ENCODE measurements at regions not wholly inside any gene's neighbourhood (a gene's known extent, or its start where the extent isn't known, plus 50 kb on each side); places are given as distances from the start of the nearest gene placed in this dataset.
A peak's percentile ranks its signal among the peaks of the same experiment; 100 is the strongest.

DNA sequence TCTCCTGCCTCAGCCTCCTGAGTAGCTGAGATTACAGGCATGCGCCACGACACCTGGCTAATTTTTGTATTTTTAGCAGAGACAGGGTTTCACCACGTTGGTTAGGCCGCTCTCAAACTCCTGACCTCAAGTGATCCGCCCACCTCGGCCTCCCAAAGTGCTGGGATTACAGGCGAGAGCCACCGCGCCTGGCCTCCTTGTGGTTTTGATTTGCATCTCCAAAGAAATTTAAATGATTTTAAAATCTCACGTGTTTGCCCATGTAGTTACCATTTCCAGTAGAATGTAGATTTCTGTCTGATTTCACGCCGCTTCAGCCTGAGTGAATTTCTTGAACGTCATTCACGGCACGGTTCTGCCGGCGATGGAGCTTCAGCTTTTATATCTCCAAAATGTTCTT, 55.8 kb downstream of the IGF2 start:
- H3K27me3 ChIP-seq, result peaks cover 0 to 20% (median 0%) of the 10 kb centered on the region in 3 donors
- DNase-seq, result peak; percentile 10
- H3K36me3 ChIP-seq, result no peaks in the 10 kb centered on the region
- no peaks in the 10 kb centered on the region for H3K4me1 ChIP-seq
- 90 to 93% methylated on average over 17 of the region's 17 CpGs for WGBS, 2 donors
- peaks cover 0 to 4% (median 1%) of the 10 kb centered on the region in 4 donors for H3K9me3 ChIP-seq
- TF ChIP-seq POLR2A (IDR thresholded peaks at IDR 0.05), result no peak
- no peak for TF ChIP-seq POLR2AphosphoS5 (IDR thresholded peaks at IDR 0.05)
- TF ChIP-seq, protein P1, sequence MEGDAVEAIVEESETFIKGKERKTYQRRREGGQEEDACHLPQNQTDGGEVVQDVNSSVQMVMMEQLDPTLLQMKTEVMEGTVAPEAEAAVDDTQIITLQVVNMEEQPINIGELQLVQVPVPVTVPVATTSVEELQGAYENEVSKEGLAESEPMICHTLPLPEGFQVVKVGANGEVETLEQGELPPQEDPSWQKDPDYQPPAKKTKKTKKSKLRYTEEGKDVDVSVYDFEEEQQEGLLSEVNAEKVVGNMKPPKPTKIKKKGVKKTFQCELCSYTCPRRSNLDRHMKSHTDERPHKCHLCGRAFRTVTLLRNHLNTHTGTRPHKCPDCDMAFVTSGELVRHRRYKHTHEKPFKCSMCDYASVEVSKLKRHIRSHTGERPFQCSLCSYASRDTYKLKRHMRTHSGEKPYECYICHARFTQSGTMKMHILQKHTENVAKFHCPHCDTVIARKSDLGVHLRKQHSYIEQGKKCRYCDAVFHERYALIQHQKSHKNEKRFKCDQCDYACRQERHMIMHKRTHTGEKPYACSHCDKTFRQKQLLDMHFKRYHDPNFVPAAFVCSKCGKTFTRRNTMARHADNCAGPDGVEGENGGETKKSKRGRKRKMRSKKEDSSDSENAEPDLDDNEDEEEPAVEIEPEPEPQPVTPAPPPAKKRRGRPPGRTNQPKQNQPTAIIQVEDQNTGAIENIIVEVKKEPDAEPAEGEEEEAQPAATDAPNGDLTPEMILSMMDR (IDR thresholded peaks at IDR 0.05), result no peak
- no peak for TF ChIP-seq EP300 (IDR thresholded peaks at IDR 0.05)
- no peak overlapping the region for H3K27ac ChIP-seq
- no peak overlapping the region for H3K4me3 ChIP-seq
- intact Hi-C loops (cut with DNase I), result no loop called here

DNA sequence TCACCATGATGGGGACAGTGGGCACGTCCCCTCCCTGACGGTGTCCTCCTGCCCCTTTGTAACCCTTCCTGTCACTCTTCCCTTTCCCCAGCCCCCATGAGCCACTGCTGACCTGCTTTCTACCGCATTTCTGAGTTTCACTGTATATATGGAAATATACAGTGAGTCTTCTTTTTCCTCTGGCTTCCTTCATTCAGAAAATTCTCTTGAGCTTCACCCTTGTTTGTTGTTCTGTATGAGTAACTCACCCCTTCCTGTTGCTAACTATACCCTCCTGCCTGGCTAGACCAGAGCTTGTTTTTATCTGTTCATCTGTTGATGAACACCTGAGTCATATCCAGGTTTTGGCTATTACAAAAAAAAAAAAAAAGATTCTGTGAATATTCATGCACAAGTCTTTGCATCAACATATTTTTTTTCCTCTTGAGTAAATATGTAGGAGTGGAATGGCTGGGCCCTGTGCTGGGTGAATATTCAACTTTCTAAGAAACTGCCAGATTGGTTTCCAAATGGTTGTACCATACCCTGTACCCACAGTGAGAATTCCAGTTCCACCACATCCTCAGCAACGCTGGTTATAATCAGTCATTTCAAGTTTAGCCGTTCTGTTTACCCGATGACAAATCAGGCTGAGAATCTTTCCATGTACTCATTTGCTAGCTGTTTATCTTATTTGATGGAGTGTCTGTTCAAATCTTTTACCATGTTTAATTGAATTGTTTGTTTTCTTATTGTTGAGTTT, 62.0 kb downstream of the IGF2 start:
- no peak for TF ChIP-seq POLR2A (IDR thresholded peaks at IDR 0.05)
- WGBS, 2 donors, result 50 to 61% methylated on average over 6 of the region's 6 CpGs
- no peaks in the 10 kb centered on the region for H3K4me1 ChIP-seq
- H3K4me3 ChIP-seq, result no peak overlapping the region
- no peaks in the 10 kb centered on the region for H3K36me3 ChIP-seq
- no peak for DNase-seq
- intact Hi-C loops (cut with DNase I), result no loop called here
- H3K27me3 ChIP-seq, result peaks cover 0 to 19% (median 0%) of the 10 kb centered on the region in 3 donors
- H3K27ac ChIP-seq, result no peak overlapping the region
- H3K9me3 ChIP-seq, result no peaks in the 10 kb centered on the region

DNA sequence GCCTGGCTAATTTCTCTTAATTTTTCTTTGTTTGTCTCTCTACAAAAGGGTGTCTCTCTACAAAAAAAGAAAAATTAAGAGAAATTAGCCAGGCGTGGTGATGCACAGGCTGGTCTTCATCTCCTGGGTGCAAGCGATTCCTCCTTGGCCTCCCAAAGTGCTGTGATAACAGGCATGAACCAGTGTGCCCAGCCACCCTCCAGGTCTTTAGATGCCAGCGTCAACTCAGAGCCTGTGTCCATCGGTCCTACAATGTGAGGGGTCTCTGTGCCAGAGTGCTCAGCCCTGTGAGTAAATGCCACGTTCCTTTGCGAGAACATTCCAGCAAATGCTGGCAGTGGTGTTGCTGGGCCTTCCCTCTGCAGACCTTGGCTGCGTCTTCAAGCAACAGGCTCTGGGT, 62.7 kb downstream of the IGF2 start:
- intact Hi-C loops (cut with DNase I), result no loop called here
- Histone ChIP-seq H3K36me3 (no peaks in the 10 kb centered on the region), H3K4me3 (no peak overlapping the region), H3K27me3 (peaks cover 0 to 23% (median 0%) of the 10 kb centered on the region in 3 donors), H3K9me3 (no peaks in the 10 kb centered on the region), H3K27ac (no peak overlapping the region), H3K4me1 (no peaks in the 10 kb centered on the region)
- WGBS, 2 donors, result 92 to 95% methylated on average over 7 of the region's 7 CpGs
- DNase-seq, result no peak
- TF ChIP-seq EP300 (IDR thresholded peaks at IDR 0.05) (no peak), POLR2AphosphoS5 (IDR thresholded peaks at IDR 0.05) (no peak), POLR2A (IDR thresholded peaks at IDR 0.05) (no peak)
- TF ChIP-seq, protein P1 (IDR thresholded peaks at IDR 0.05), result no peak

DNA sequence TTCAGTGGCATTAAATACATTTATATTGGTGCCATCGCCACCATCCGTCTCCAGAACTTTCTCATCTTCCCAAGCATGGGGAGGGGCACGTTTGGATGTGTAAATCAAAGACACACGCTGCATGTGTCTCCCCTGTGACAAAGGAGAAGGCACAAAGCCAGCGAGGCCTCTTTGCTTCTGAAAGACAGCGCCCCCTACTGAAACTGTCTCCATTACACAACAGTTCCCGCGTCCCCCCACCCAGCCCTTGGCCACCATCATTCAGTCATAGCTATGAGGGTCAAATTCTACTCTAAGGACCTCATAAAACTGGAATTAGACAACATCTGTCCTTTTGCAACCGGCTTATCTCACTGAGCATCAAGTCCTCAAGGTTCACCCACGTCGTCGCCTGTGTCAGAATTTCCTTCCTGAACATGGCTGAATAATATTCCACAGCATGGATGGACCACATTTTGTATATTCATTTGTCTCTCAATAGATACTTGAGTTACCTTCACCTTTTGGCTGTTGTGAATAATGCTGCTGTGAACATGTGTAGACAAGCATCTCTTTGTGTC, 64.8 kb downstream of the IGF2 start:
- no peak for DNase-seq
- Histone ChIP-seq H3K27me3 (peaks cover 0 to 28% (median 0%) of the 10 kb centered on the region in 3 donors), H3K36me3 (no peaks in the 10 kb centered on the region), H3K27ac (no peak overlapping the region), H3K9me3 (no peaks in the 10 kb centered on the region), H3K4me3 (no peak overlapping the region), H3K4me1 (no peaks in the 10 kb centered on the region)
- WGBS, 2 donors, result 62 to 63% methylated on average over 12 of the region's 12 CpGs
- TF ChIP-seq, protein P1 (IDR thresholded peaks at IDR 0.05), result no peak
- TF ChIP-seq POLR2AphosphoS5 (IDR thresholded peaks at IDR 0.05), result no peak
- TF ChIP-seq EP300 (IDR thresholded peaks at IDR 0.05), result no peak
- no peak for TF ChIP-seq POLR2A (IDR thresholded peaks at IDR 0.05)
- intact Hi-C loops (cut with DNase I), result no loop called here

DNA sequence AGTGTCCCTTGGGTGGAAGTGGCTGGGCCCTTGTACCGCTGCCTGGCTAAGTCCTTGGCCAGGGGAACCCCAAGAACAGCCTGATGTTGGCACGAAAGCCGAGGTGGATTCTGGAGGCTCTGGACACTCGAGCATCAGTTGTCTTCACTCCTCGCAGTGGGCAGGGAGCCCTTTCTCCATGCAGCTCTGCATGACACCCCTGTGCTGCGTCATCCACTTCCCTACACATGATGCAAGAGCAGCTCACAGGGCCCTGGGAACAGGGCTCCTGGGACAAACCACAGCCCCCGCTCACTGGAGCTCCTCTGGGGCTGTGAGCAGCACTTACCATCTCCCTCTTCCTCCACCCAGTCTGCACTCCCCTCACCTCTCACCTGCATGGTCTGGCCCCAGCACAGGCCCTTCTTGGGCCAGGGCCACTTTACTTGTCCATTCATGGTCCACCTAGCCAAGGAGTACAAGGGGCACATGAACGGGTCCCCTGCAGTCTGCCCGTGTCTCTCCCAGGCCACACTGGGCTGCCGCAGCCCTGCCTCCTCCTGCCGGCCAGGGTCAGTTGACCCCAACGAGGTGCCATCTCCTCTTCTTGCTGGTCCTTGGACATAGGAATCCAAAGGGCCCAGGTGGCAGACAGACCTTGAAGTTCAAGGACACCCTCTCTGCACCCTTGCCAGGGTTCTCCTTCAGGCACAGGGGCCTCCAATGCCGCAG, 66.5 kb downstream of the IGF2 start:
- Histone ChIP-seq H3K4me3 (no peak overlapping the region), H3K4me1 (no peaks in the 10 kb centered on the region), H3K27ac (no peak overlapping the region), H3K27me3 (peaks cover 0 to 36% (median 0%) of the 10 kb centered on the region in 3 donors), H3K9me3 (no peaks in the 10 kb centered on the region), H3K36me3 (no peaks in the 10 kb centered on the region)
- intact Hi-C loops (cut with DNase I), result no loop called here
- 87 to 88% methylated on average over 13 of the region's 13 CpGs for WGBS, 2 donors
- no peak for TF ChIP-seq EP300 (IDR thresholded peaks at IDR 0.05)
- TF ChIP-seq, protein P1 (IDR thresholded peaks at IDR 0.05), result no peak
- no peak for TF ChIP-seq POLR2A (IDR thresholded peaks at IDR 0.05)
- no peak for TF ChIP-seq POLR2AphosphoS5 (IDR thresholded peaks at IDR 0.05)
- DNase-seq, result no peak
